Activated naive CD4-positive, alpha-beta T cell treated with anti-CD3 and anti-CD28 coated beads, Interleukin-2, amount 10 ng/mL, durations not matched to agents 7 days and 5 days (primary cell): ENCODE measurements at regions not wholly inside any gene's neighbourhood (a gene's known extent, or its start where the extent isn't known, plus 50 kb on each side); places are given as distances from the start of the nearest gene placed in this dataset.

Experiments used
- CTCF ChIA-PET: fragments of 350-600 bp; sonication (Branson Sonifier 250); formaldehyde crosslinking; loops from one replicate; lab custom pipeline; 2021; ENCODE audit warnings: antibody characterized with exemption; lab: Charles Lee
- DNase-seq: peaks from one replicate; pipeline ENCODE4 v3.0.0-alpha.2; 2020
- H3K27ac Mint-ChIP-seq: one replicate; pipeline ENCODE4 v1.8.0; 2021; ENCODE audit warnings: mild to moderate bottlenecking, moderate library complexity, mixed read lengths
- H3K27me3 Mint-ChIP-seq: one replicate; pipeline ENCODE4 v1.8.0; 2021; ENCODE audit warnings: mild to moderate bottlenecking, mixed read lengths
- H3K36me3 Mint-ChIP-seq: one replicate; pipeline ENCODE4 v1.8.0; 2021; ENCODE audit warnings: mixed read lengths
- H3K4me1 Mint-ChIP-seq: one replicate; pipeline ENCODE4 v1.8.0; 2021; ENCODE audit warnings: mixed read lengths
- H3K4me3 Mint-ChIP-seq: one replicate; pipeline ENCODE4 v1.8.0; 2021; ENCODE audit warnings: mild to moderate bottlenecking, moderate library complexity, mixed read lengths
- H3K9me3 Mint-ChIP-seq: one replicate; pipeline ENCODE4 v1.8.0; 2021; ENCODE audit warnings: mixed read lengths

DNA sequence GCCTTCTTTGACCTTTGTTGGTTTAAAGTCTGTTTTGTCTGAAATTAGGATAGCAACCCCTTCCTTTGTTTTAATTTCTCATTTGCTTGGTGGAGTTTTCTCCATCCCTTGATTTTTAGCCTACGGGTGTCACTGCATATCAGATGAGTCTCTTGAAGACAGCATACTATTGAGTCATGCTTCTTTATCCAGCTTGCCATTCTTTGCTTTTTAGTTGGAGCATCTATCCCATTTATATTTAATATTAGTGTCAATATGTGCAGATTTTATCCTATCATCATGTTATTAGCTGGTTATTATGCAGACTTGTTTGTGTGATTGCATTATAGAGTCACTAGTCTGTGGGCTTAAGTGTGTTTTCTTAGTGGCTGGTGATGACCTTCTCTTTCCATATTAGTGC, 622.2 kb downstream of the MMUT start:
- Mint-ChIP-seq H3K9me3 (peaks cover 24% of the 10 kb centered on the region), H3K4me3 (no peak overlapping the region), H3K36me3 (no peaks in the 10 kb centered on the region), H3K4me1 (no peaks in the 10 kb centered on the region), H3K27me3 (no peaks in the 10 kb centered on the region), H3K27ac (no peak overlapping the region)
- no peak for DNase-seq
- CTCF ChIA-PET = no interaction called here

DNA sequence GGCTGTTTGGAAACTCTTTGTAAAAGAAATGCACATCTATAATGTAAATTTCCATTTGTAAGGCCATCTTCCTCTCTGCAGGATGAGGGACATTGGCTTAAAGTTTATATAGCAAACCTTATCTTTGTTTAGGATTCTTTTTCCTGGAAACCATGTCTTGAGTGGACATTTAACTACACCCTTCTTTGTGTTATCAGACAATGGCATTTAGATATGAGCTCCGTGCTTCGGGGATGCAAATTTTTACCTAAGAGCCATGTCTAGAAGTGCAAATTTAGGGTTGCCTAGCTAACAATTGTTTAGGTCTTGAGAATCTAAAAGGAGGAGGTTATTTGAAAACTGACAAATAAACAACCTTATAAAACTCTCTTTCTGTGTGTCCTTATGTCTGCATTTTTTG, 623.8 kb downstream of the MMUT start:
- Mint-ChIP-seq H3K9me3 (peaks cover 21% of the 10 kb centered on the region), H3K27ac (no peak overlapping the region), H3K36me3 (no peaks in the 10 kb centered on the region), H3K27me3 (no peaks in the 10 kb centered on the region), H3K4me1 (no peaks in the 10 kb centered on the region), H3K4me3 (no peak overlapping the region)
- no peak for DNase-seq
- CTCF ChIA-PET = no interaction called here

DNA sequence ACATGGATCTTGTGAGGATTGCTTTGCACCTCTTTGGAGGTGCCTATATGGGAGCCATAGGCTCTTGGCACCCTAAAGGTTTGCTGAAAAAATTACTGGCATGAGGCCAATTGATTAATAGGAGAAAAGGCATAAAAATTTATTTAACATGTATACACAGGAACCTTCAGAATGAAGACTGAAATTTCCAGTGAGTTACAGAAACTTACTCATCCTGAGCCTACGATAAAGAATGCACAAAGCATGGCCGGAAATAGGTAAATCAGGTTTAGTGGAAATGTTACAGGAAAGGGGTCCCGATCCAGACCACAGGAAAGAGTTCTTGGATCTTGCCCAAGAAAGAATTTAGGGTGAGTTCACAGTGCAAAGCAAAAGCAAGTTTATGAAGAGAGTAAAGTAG, 625.3 kb downstream of the MMUT start:
- no peaks in the 10 kb centered on the region for H3K36me3 Mint-ChIP-seq
- no peak for DNase-seq
- peaks cover 17% of the 10 kb centered on the region for H3K9me3 Mint-ChIP-seq
- no peaks in the 10 kb centered on the region for H3K27me3 Mint-ChIP-seq
- CTCF ChIA-PET = no interaction called here
- no peak overlapping the region for H3K27ac Mint-ChIP-seq
- no peak overlapping the region for H3K4me3 Mint-ChIP-seq
- H3K4me1 Mint-ChIP-seq = no peaks in the 10 kb centered on the region

DNA sequence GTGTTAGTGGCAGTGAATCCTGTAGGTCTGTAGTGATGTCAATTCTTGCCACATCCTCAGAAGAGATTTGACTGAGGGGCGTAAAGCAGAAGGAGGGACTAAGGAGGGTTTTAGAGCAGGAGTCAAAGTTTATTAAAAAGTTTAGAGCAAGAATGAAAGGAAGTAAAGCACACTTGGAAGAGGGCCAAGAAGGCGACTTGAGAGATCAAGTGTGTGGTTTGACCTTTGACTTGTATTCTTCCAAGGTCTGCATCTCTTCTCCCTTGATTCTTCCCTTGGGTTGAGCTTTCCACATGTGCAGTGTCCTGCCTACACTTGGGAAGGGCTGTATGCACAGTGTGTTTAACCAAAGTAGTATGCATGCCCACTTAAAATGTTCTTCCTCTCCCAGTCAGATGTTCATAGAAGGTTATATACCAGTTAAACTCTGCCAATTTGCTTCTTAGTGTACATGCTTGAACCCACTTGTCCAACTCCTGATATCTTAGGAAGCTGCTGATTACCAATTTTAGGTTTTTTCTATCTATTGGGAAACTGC, 627.6 kb downstream of the MMUT start:
- CTCF ChIA-PET = no interaction called here
- Mint-ChIP-seq H3K36me3 (no peaks in the 10 kb centered on the region), H3K4me3 (no peak overlapping the region), H3K4me1 (no peaks in the 10 kb centered on the region), H3K9me3 (peaks cover 10% of the 10 kb centered on the region), H3K27me3 (no peaks in the 10 kb centered on the region), H3K27ac (no peak overlapping the region)
- no peak for DNase-seq

DNA sequence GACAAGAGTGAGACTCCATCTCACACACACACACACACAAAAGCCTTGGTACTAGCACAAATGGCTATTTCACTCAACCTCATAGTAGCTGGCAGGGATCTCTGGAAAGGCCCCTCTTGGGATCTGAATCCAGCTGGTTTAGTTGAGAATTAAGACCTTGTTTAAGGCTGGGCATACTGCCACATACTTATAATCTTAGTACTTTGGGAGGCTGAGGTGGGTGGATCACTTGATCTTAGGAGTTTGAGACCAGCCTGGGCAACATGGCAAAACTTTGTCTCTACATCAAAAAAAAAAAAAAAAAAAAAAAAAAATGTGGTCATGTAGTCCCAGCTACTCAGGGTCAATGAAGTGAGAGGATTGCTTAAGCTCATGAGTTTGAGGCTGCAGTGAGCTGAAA, 628.3 kb downstream of the MMUT start:
- CTCF ChIA-PET = no interaction called here
- no peak overlapping the region for H3K27ac Mint-ChIP-seq
- no peak for DNase-seq
- peaks cover 5% of the 10 kb centered on the region for H3K9me3 Mint-ChIP-seq
- no peak overlapping the region for H3K4me3 Mint-ChIP-seq
- H3K36me3 Mint-ChIP-seq = no peaks in the 10 kb centered on the region
- H3K4me1 Mint-ChIP-seq = no peaks in the 10 kb centered on the region
- H3K27me3 Mint-ChIP-seq = no peaks in the 10 kb centered on the region

DNA sequence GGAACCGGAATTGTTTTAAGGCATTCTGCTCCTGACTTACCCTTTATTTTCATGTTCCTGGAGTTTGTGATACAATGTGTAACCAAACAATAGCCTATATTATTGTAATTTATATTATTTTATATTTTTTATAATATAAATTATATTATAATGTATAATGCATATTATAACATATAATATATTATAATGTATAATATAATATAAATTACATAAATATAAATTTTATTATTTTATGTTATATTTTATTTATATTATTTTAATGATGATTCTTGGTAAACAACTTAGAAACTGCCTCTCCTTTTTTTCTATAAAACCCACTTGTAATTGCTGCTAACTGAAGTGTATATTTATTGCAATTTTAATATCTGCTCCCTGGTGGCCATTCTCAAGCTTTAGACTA, 629.1 kb downstream of the MMUT start:
- Mint-ChIP-seq H3K9me3 (peaks cover 4% of the 10 kb centered on the region), H3K27ac (no peak overlapping the region), H3K36me3 (no peaks in the 10 kb centered on the region), H3K4me3 (no peak overlapping the region), H3K4me1 (no peaks in the 10 kb centered on the region), H3K27me3 (no peaks in the 10 kb centered on the region)
- DNase-seq = no peak
- CTCF ChIA-PET = no interaction called here

DNA sequence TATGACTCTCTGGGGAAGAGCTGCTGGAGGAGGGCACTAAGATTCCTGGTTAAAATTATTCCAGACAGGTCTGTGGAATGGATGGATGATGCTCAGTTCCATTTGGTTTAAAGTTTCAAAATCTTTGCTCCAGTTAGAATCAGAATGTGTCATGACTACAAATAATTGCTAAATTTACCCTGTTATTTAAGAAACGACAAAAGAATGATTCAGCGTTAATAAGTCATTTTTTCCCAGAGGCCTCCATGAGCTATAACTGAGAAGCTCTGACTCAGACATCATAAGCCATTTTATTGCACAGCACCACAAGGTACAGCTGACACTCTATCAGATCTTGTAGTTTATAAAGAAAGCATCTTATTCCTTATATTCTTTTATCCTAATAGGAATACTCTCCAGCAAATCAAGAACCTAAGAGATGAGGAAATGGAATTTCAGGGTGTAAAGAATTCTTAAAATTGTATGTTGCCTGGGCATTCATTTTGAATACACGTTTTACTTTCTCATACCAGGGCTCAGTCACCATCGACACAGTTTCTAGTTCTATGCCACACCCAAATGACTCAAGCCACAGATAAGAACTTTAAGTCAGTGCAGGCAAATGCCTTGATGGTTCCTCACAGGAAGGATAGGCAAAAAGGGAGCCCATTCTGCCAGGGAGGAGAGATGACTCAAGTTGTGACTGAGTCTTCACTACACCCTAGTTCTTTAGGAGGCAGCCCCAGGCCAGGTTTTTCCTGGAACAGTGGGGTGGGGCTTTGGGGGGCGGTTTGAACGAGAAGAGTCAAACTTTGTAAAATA, 636.0 kb downstream of the MMUT start:
- Mint-ChIP-seq H3K4me3 (no peak overlapping the region), H3K36me3 (no peaks in the 10 kb centered on the region), H3K4me1 (no peaks in the 10 kb centered on the region), H3K27me3 (no peaks in the 10 kb centered on the region), H3K27ac (no peak overlapping the region), H3K9me3 (peaks cover 4% of the 10 kb centered on the region)
- DNase-seq = no peak
- CTCF ChIA-PET = no interaction called here

DNA sequence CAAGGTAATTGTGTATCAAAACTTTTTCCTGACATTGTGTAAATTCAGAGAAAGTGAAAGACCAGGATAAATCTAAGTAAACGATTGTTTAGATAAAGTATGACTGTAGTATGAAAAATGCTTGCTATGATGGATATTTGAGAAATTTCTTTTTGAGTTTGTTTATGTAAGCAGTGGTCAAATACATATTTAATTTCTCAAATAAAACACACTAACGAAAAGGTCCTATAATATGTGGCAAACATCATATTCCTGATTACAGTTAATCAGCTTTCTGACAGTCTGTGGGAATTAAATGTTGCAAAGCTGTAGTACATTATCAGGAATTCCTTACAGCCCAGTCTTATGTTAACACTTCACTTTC, 636.9 kb downstream of the MMUT start:
- no peaks in the 10 kb centered on the region for H3K4me1 Mint-ChIP-seq
- H3K27me3 Mint-ChIP-seq = no peaks in the 10 kb centered on the region
- H3K36me3 Mint-ChIP-seq = no peaks in the 10 kb centered on the region
- no peak overlapping the region for H3K4me3 Mint-ChIP-seq
- no peak for DNase-seq
- no peak overlapping the region for H3K27ac Mint-ChIP-seq
- CTCF ChIA-PET = no interaction called here
- peaks cover 6% of the 10 kb centered on the region for H3K9me3 Mint-ChIP-seq

DNA sequence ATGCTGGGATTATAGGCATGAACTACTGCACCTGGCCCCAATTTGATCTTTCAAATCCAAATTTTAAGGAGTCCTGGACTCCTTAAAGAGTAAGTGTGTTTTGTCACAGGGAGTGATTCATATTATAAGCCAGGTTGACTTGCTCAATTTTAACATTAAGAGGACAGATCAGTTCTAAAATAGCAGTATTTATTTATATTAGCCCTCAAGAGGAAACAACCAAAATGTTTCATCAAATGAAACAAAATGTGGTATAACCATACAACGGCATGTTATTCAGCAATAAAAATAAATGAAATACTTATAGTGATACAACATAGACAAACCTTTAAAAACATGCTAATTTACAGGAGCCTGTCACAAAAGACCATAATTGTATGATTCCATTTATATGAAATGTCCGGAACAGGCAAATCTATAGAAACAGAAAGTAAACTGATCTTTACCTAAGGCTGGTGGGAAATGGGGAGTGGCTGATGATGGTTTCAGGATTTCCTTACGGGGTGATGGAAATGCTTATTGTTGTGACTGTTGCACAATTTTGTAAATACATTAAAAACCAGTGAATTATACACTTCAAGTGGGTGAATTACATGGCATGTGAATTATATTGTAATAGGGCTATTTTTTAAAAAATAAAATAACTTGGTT, 637.4 kb downstream of the MMUT start:
- H3K4me1 Mint-ChIP-seq = no peaks in the 10 kb centered on the region
- CTCF ChIA-PET = no interaction called here
- no peak for DNase-seq

DNA sequence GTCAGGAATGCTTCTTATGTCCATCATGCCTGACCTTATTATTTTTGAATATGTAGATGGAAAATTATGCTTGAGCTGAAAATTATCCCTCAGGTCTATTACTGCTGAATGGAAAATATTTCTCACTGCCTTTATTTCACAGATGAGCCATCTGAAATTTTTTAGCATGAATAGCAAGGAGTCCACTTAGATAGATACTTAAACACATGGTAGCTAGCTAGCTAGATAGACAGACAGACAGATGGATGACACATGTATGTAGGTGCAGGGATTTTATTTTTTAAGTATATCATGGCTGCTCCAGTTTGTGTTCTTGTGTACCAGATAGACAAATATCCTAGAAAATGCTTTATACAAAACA, 645.0 kb downstream of the MMUT start:
- no peaks in the 10 kb centered on the region for H3K4me1 Mint-ChIP-seq
- peaks cover 8% of the 10 kb centered on the region for H3K9me3 Mint-ChIP-seq
- DNase-seq = no peak
- no peaks in the 10 kb centered on the region for H3K36me3 Mint-ChIP-seq
- no peak overlapping the region for H3K4me3 Mint-ChIP-seq
- CTCF ChIA-PET = no interaction called here
- H3K27ac Mint-ChIP-seq = no peak overlapping the region
- H3K27me3 Mint-ChIP-seq = no peaks in the 10 kb centered on the region

More for the DNA sequence above, 637.4 kb downstream of the MMUT start:
- Mint-ChIP-seq H3K27me3 (no peaks in the 10 kb centered on the region), H3K36me3 (no peaks in the 10 kb centered on the region), H3K27ac (no peak overlapping the region), H3K9me3 (peaks cover 6% of the 10 kb centered on the region), H3K4me3 (no peak overlapping the region)

DNA sequence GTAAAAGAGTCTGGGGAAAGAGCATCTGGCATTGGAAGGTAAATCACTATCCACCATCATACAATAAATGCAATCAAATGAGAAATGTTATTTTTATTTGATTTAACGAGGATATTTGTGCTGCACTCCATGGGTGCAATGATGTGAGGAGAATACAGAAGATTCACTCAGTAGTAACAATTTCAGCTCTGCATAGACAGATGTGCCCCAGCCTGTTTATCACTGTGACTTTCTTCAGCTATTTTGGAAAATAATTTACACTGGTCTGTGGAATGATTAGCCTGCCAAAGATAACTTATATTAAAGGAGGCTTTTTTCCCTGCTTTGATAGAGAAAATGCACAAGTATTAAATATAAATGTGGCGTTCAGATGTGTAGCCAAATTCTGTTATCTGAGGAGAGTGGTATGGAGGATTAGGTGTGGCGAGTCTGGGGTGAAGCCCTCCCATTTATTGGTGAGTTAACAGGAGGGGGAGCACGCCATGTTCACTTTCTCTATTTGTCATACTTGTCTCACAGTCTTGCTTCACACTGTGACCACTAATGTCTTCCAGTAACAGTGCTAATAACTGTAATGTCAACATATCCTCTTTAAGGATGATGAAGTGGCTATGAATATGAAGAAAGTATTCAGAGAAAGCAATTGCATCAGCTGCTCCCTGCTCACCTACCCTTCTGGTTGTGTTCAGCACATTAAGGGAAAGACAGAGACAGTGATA, 645.6 kb downstream of the MMUT start:
- peaks cover 8% of the 10 kb centered on the region for H3K9me3 Mint-ChIP-seq
- H3K4me1 Mint-ChIP-seq = no peaks in the 10 kb centered on the region
- no peak overlapping the region for H3K27ac Mint-ChIP-seq
- H3K36me3 Mint-ChIP-seq = no peaks in the 10 kb centered on the region
- no peak overlapping the region for H3K4me3 Mint-ChIP-seq
- CTCF ChIA-PET = no interaction called here
- H3K27me3 Mint-ChIP-seq = no peaks in the 10 kb centered on the region
- DNase-seq = no peak

DNA sequence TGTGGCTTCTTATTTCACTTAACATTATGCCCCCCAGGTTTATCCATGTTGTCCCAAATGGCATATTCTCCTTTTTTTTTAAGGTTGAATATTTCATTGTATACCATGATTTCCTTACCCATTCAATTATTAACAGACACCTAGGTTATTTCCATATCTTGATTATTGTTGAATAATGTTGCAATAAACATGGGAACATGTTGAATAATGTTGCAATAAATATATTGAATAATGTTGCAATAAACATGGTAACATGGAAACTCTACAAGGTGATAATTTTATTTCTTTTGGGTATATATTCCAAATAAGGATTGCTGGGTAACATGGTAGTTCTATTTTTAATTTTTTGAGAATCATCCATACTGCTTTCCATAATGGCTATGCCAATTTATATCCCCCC, 648.1 kb downstream of the MMUT start:
- no peak overlapping the region for H3K4me3 Mint-ChIP-seq
- no peak overlapping the region for H3K27ac Mint-ChIP-seq
- no peaks in the 10 kb centered on the region for H3K4me1 Mint-ChIP-seq
- DNase-seq = no peak
- no peaks in the 10 kb centered on the region for H3K27me3 Mint-ChIP-seq
- peaks cover 5% of the 10 kb centered on the region for H3K9me3 Mint-ChIP-seq
- H3K36me3 Mint-ChIP-seq = no peaks in the 10 kb centered on the region
- CTCF ChIA-PET = no interaction called here

DNA sequence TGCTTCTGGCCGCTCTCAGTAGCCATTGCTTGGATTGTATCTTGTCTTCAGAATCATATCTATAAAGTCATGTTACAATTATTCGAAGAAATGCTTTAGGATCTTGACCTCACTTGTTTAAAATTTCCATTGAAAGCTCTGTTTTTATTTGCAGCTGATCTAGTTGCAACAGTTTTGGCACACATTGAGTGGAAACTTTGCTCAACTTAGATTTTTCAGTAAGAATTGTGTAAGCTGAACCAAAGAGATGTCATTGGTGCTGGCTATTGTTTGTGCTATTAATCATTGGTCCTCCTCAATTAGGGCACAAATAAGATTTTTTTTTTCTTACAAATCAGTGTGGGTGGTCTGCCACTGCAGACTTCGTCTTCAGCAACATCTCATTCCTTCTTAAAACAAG, 649.2 kb downstream of the MMUT start:
- no peak overlapping the region for H3K27ac Mint-ChIP-seq
- no peaks in the 10 kb centered on the region for H3K27me3 Mint-ChIP-seq
- DNase-seq = no peak
- no peaks in the 10 kb centered on the region for H3K36me3 Mint-ChIP-seq
- H3K4me1 Mint-ChIP-seq = no peaks in the 10 kb centered on the region
- peaks cover 2% of the 10 kb centered on the region for H3K9me3 Mint-ChIP-seq
- no peak overlapping the region for H3K4me3 Mint-ChIP-seq
- CTCF ChIA-PET = no interaction called here

DNA sequence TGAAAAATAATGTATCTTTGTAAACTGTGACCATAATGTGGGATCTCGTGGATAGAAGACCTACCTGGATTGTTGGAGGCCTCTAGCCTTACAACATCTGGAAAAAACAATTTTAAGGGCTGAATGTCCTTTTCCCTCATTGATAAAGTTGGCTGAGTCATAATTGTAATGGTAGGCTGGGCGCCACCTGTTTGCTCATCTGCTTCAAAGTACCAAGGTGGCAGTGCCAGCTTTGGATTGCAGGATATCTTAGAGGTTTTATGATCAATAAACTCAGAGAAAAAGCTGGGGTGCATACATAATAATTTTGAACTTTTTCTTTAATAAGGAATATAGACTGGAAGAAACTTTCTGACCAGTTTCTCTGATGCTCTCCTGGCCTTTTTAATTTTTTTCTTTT, 653.4 kb downstream of the MMUT start:
- Mint-ChIP-seq H3K9me3 (no peaks in the 10 kb centered on the region), H3K36me3 (no peaks in the 10 kb centered on the region), H3K27me3 (no peaks in the 10 kb centered on the region), H3K4me3 (no peak overlapping the region), H3K4me1 (no peaks in the 10 kb centered on the region), H3K27ac (no peak overlapping the region)
- CTCF ChIA-PET = no interaction called here
- no peak for DNase-seq

DNA sequence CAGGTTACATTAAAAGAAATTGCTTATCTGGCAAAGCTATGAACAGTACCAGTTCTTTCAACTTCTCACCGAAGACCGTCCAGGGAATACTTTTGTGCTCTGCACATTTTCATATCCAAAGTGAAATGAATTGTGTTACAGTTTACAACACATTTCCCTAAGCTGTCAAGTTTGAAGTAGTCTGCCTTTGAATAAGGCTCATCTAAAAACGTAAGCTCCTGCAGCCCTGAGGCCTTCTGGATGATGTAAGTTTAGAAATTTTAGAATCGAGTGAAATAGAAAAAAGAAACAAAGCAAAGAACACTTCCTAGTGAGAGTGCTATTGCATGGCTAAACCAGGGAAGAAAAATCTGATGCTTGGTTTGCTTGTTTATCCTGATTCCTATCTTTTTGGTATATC, 653.8 kb downstream of the MMUT start:
- no peak overlapping the region for H3K4me3 Mint-ChIP-seq
- no peaks in the 10 kb centered on the region for H3K36me3 Mint-ChIP-seq
- no peaks in the 10 kb centered on the region for H3K9me3 Mint-ChIP-seq
- no peak for DNase-seq
- no peak overlapping the region for H3K27ac Mint-ChIP-seq
- no peaks in the 10 kb centered on the region for H3K4me1 Mint-ChIP-seq
- H3K27me3 Mint-ChIP-seq = no peaks in the 10 kb centered on the region
- CTCF ChIA-PET = no interaction called here
